ENCODE measurements at regions not wholly inside any gene's neighbourhood (a gene's known extent, or its start where the extent isn't known, plus 50 kb on each side); places are given as distances from the start of the nearest gene placed in this dataset.

GRCh38 chr5:31048282-31049270 is 144.9 kb upstream of the CDH6 start:
- TF ChIP-seq CTCF (IDR thresholded peaks at IDR 0.05) (no peak), EZH2phosphoT487 (IDR thresholded peaks at IDR 0.05) (no peak)
